SK-N-SH treated with all-trans-retinoic acid at 6 μM for 48 hours (cell line): ENCODE measurements at regions not wholly inside any gene's neighbourhood (a gene's known extent, or its start where the extent isn't known, plus 50 kb on each side); places are given as distances from the start of the nearest gene placed in this dataset.
"Not testable (repeated sequence)": the region's sequence is repeated elsewhere in the genome, so short reads cannot be mapped to it uniquely, and the experiment has no call there.

ENCODE experiments used
- ATAC-seq: fragments of 200-7000 bp; cut with Tn5 transposase; 3 replicates; pipeline ENCODE4 v1.9.1; 2020; ENCODE audit warnings: mild to moderate bottlenecking, moderate library complexity
- ARNTL ChIP-seq: fragments of 450-650 bp; formaldehyde crosslinking; IDR thresholded peaks from 2 replicates; pipeline ENCODE4 v1.5.0; 2020; ENCODE audit warnings: low read depth, mild to moderate bottlenecking, moderate library complexity, borderline replicate concordance
- BACH2 ChIP-seq: fragments of 250-450 bp; sonication (Bioruptor Pico); IDR thresholded peaks from 2 replicates; pipeline ENCODE4 v1.9.0; 2021; ENCODE audit warnings: mild to moderate bottlenecking, borderline replicate concordance
- CSDC2 ChIP-seq: fragments of 250-450 bp; sonication (Bioruptor Pico); IDR thresholded peaks from 2 replicates; pipeline ENCODE4 v1.5.0; 2020; ENCODE audit warnings: mild to moderate bottlenecking, moderate library complexity
- ESRRG ChIP-seq: fragments of 250-450 bp; sonication (Bioruptor Pico); IDR thresholded peaks from 2 replicates; pipeline ENCODE4 v1.6.1; 2021; ENCODE audit warnings: mild to moderate bottlenecking
- GLIS3 ChIP-seq: fragments of 250-450 bp; sonication (Bioruptor Pico); IDR thresholded peaks from 2 replicates; pipeline ENCODE4 v1.5.0; 2020; ENCODE audit warnings: mild to moderate bottlenecking, moderate library complexity
- ISL1 ChIP-seq: fragments of 250-450 bp; sonication (Bioruptor Pico); IDR thresholded peaks from 2 replicates; pipeline ENCODE4 v2.1.2; 2022; ENCODE audit warnings: mild to moderate bottlenecking, moderate library complexity
- OSR1 ChIP-seq: fragments of 250-450 bp; sonication (Bioruptor Pico); IDR thresholded peaks from 2 replicates; pipeline ENCODE4 v1.8.0; 2022; ENCODE audit warnings: moderate library complexity, mild to moderate bottlenecking, inconsistent platforms
- PPARA ChIP-seq: fragments of 250-450 bp; sonication (Bioruptor Pico); IDR thresholded peaks from 2 replicates; pipeline ENCODE4 v1.5.0; 2020; ENCODE audit warnings: mild to moderate bottlenecking, borderline replicate concordance
- RARB ChIP-seq: fragments of 250-450 bp; sonication (Bioruptor Pico); IDR thresholded peaks from 2 replicates; pipeline ENCODE4 v1.8.0; 2021; ENCODE audit warnings: mild to moderate bottlenecking, moderate library complexity
- SNAI2 ChIP-seq: fragments of 250-450 bp; sonication (Bioruptor Pico); IDR thresholded peaks from 2 replicates; pipeline ENCODE4 v1.5.0; 2020; ENCODE audit warnings: mild to moderate bottlenecking, moderate library complexity
- TCF4 ChIP-seq: fragments of 250-450 bp; sonication (Bioruptor Pico); IDR thresholded peaks from 2 replicates; pipeline ENCODE4 v1.8.0; 2021; ENCODE audit warnings: mild to moderate bottlenecking, moderate library complexity, borderline replicate concordance
- TOX ChIP-seq: fragments of 250-450 bp; sonication (Bioruptor Pico); IDR thresholded peaks from 2 replicates; pipeline ENCODE4 v1.8.0; 2021; ENCODE audit warnings: mild to moderate bottlenecking, moderate library complexity, borderline replicate concordance
- TSHZ2 ChIP-seq: fragments of 250-450 bp; sonication (Bioruptor Pico); IDR thresholded peaks from 2 replicates; pipeline ENCODE4 v1.5.0; 2020; ENCODE audit warnings: mild to moderate bottlenecking, moderate library complexity
- ZC3H10 ChIP-seq: fragments of 250-450 bp; sonication (Bioruptor Pico); IDR thresholded peaks from 2 replicates; pipeline ENCODE4 v1.5.1; 2021; ENCODE audit warnings: mild to moderate bottlenecking, moderate library complexity
- ZFP3 ChIP-seq: fragments of 250-450 bp; sonication (Bioruptor Pico); IDR thresholded peaks from 2 replicates; pipeline ENCODE4 v1.5.0; 2020; ENCODE audit warnings: mild to moderate bottlenecking, moderate library complexity
- ZFP30 ChIP-seq: fragments of 450-650 bp; formaldehyde crosslinking; IDR thresholded peaks from 2 replicates; pipeline ENCODE4 v1.5.0; 2022; ENCODE audit warnings: mild to moderate bottlenecking, moderate library complexity
- ZNF70 ChIP-seq: fragments of 450-650 bp; formaldehyde crosslinking; IDR thresholded peaks from 2 replicates; pipeline ENCODE4 v1.5.0; 2020; ENCODE audit warnings: mild to moderate bottlenecking, moderate library complexity
- ZNF8 ChIP-seq: fragments of 450-650 bp; formaldehyde crosslinking; IDR thresholded peaks from 2 replicates; pipeline ENCODE4 v1.5.0; 2020; ENCODE audit warnings: mild to moderate bottlenecking, moderate library complexity
- TF ChIP-seq, protein P1 (sequence below): fragments of 250-450 bp; sonication (Bioruptor Pico); IDR thresholded peaks from 2 replicates; pipeline ENCODE4 v1.8.0; 2021; ENCODE audit warnings: low read depth, mild to moderate bottlenecking, moderate library complexity, borderline replicate concordance
- TF ChIP-seq, protein P2 (sequence below): fragments of 250-450 bp; sonication (Bioruptor Pico); IDR thresholded peaks from 2 replicates; pipeline ENCODE4 v1.5.1; 2021; ENCODE audit warnings: mild to moderate bottlenecking, moderate library complexity
- TF ChIP-seq, protein P3 (sequence below): fragments of 250-450 bp; sonication (Bioruptor Pico); IDR thresholded peaks from 2 replicates; pipeline ENCODE4 v1.8.0; 2020; ENCODE audit warnings: mild to moderate bottlenecking, moderate library complexity, borderline replicate concordance

- no peak for ATAC-seq
- TF ChIP-seq BACH2 (no peak), ISL1 (CRISPR knock-in tag) (no peak), TOX (no peak), ZFP3 (no peak), ZNF8 (no peak)
These were observed 148.8 kb upstream of the ADAMTSL1 start for GRCh38 chr9:18324928-18325745.

DNA sequence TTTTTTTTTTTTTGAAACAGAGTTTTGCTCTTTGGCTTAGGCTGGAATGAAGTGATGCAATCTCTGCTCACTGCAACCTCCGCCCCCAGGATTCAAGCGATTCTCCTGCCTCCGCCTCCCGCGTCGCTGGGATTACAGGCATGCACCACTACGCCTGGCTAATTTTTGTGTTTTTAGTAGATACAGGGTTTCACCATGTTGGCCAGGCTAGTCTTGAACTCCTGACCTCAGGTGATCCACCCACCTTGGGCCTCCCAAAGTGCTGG lies 148.3 kb upstream of the ADAMTSL1 start:
- not testable (repeated sequence) for ATAC-seq

DNA sequence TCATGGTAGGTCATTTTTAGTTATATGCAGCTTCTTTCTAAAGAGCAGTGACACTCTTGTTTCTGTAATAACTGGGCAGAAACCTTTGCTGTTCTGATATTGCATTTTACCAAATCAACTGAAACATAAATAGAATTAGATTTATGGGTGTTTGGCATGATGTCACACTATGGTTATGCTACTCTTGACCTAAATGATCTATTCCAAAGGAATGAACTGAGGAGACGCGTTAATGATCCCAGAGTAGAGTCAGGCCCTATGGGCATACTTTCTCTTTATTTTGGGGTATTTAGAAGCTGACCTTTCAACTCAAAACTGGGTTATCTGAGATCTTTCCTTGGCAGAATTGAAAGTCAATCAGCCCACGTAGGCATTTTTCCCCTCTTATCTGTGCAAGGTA lies 146.8 kb upstream of the ADAMTSL1 start:
- no peak for ATAC-seq

DNA sequence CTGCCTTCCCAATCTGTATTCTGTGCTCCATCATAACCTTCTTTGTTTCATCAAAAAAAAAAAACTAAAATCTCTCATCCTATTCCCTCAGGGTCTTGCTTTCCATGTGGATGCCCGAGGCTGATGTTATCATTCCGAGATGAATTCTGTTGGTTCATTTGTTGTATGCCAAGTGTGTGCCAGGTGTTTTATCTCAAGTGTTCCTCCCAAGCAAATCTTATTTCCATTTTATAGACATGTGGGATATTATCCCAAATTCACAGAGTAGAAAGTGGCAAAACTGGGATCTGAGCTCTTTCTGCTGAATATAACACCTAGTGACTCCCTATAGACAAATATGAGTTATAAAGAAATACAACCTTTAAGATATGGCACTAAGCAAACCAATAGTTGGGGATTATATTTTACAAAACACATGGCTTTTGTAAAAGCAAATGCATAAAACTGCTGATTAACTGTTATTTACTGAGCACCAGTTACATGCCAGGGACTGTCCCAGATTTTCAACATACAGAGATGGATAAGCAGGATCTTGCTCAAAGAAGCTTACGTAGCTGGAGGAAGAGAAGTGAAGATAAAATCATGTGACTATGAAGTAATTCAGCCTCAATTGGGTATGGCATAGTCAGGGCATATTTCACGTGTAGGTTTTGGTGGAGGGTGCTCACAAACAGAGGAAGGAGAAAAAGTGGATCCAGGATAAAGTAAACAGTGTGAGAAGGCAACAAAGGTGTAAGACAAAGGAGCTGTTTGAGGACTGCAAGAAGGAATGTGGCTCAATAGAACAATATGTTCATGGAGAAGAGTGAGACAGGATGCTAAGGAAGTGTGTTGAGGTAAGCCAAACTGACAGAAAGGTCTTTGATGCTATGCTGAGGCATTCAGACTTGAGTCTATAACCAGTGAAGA lies 143.3 kb upstream of the ADAMTSL1 start:
- ATAC-seq: no peak
- TF ChIP-seq CSDC2 (CRISPR knock-in tag) (no peak), RARB (CRISPR knock-in tag) (no peak), PPARA (CRISPR knock-in tag) (no peak), GLIS3 (CRISPR knock-in tag) (no peak), ESRRG (CRISPR knock-in tag) (no peak), TSHZ2 (no peak), ZC3H10 (CRISPR knock-in tag) (no peak), ZFP30 (CRISPR knock-in tag) (no peak), OSR1 (CRISPR knock-in tag) (no peak), SNAI2 (CRISPR knock-in tag) (no peak), TCF4 (CRISPR knock-in tag) (no peak)
- TF ChIP-seq, protein P1, sequence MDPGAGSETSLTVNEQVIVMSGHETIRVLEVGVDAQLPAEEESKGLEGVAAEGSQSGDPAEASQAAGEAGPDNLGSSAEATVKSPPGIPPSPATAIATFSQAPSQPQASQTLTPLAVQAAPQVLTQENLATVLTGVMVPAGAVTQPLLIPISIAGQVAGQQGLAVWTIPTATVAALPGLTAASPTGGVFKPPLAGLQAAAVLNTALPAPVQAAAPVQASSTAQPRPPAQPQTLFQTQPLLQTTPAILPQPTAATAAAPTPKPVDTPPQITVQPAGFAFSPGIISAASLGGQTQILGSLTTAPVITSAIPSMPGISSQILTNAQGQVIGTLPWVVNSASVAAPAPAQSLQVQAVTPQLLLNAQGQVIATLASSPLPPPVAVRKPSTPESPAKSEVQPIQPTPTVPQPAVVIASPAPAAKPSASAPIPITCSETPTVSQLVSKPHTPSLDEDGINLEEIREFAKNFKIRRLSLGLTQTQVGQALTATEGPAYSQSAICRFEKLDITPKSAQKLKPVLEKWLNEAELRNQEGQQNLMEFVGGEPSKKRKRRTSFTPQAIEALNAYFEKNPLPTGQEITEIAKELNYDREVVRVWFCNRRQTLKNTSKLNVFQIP (CRISPR knock-in tag): no peak
- TF ChIP-seq, protein P2, sequence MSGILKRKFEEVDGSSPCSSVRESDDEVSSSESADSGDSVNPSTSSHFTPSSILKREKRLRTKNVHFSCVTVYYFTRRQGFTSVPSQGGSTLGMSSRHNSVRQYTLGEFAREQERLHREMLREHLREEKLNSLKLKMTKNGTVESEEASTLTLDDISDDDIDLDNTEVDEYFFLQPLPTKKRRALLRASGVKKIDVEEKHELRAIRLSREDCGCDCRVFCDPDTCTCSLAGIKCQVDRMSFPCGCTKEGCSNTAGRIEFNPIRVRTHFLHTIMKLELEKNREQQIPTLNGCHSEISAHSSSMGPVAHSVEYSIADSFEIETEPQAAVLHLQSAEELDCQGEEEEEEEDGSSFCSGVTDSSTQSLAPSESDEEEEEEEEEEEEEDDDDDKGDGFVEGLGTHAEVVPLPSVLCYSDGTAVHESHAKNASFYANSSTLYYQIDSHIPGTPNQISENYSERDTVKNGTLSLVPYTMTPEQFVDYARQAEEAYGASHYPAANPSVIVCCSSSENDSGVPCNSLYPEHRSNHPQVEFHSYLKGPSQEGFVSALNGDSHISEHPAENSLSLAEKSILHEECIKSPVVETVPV (CRISPR knock-in tag): no peak

More for the DNA sequence above, 146.8 kb upstream of the ADAMTSL1 start:
- TF ChIP-seq ZFP3: no peak

- peak; percentile 22; the same call in 1 of the 3 replicates for ATAC-seq
- TF ChIP-seq CSDC2 (CRISPR knock-in tag) (no peak), ESRRG (CRISPR knock-in tag) (no peak), SNAI2 (CRISPR knock-in tag) (no peak), GLIS3 (CRISPR knock-in tag) (no peak), OSR1 (CRISPR knock-in tag) (no peak), ZNF70 (no peak), TCF4 (CRISPR knock-in tag) (no peak), ARNTL (CRISPR knock-in tag) (no peak)
- TF ChIP-seq, protein P3, sequence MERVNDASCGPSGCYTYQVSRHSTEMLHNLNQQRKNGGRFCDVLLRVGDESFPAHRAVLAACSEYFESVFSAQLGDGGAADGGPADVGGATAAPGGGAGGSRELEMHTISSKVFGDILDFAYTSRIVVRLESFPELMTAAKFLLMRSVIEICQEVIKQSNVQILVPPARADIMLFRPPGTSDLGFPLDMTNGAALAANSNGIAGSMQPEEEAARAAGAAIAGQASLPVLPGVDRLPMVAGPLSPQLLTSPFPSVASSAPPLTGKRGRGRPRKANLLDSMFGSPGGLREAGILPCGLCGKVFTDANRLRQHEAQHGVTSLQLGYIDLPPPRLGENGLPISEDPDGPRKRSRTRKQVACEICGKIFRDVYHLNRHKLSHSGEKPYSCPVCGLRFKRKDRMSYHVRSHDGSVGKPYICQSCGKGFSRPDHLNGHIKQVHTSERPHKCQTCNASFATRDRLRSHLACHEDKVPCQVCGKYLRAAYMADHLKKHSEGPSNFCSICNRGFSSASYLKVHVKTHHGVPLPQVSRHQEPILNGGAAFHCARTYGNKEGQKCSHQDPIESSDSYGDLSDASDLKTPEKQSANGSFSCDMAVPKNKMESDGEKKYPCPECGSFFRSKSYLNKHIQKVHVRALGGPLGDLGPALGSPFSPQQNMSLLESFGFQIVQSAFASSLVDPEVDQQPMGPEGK (CRISPR knock-in tag): no peak
These were observed 142.7 kb upstream of the ADAMTSL1 start for GRCh38 chr9:18331310-18331684.
